ENCODE measurements at regions not wholly inside any gene's neighbourhood (a gene's known extent, or its start where the extent isn't known, plus 50 kb on each side); places are given as distances from the start of the nearest gene placed in this dataset.

- DNase-seq (ENCODE audit: extremely low read depth, low read depth) = no peak
- no peak for TF ChIP-seq CTCF (IDR thresholded peaks at IDR 0.05; ENCODE audit: low read depth, low read length, missing control alignments)
- H3K4me3 ChIP-seq (replicated peaks; ENCODE audit: low read depth, low read length) = peak overlapping the region; percentile 77
Measured at GRCh38 chr6:26197636-26197932, 110.4 kb downstream of the HFE start.

- TF ChIP-seq CTCF (IDR thresholded peaks at IDR 0.05; ENCODE audit: low read depth, low read length, missing control alignments) = no peak
- no peak for DNase-seq (ENCODE audit: extremely low read depth, low read depth)
- H3K4me3 ChIP-seq (replicated peaks; ENCODE audit: low read depth, low read length) = peak overlapping the region; percentile 77
Measured at GRCh38 chr6:26197933-26198721, 110.9 kb downstream of the HFE start.

GRCh38 chr6:26198722-26199056, 111.5 kb downstream of the HFE start:
- H3K4me3 ChIP-seq (replicated peaks; ENCODE audit: low read depth, low read length) = peak overlapping the region; percentile 77
- no peak for TF ChIP-seq CTCF (IDR thresholded peaks at IDR 0.05; ENCODE audit: low read depth, low read length, missing control alignments)
- DNase-seq (ENCODE audit: extremely low read depth, low read depth) = no peak

- peak overlapping the region; percentile 77 for H3K4me3 ChIP-seq (replicated peaks; ENCODE audit: low read depth, low read length)
- peak; percentile 97 for DNase-seq (ENCODE audit: extremely low read depth, low read depth)
- no peak for TF ChIP-seq CTCF (IDR thresholded peaks at IDR 0.05; ENCODE audit: low read depth, low read length, missing control alignments)
Measured at GRCh38 chr6:26199057-26199772, 112.0 kb downstream of the HFE start.

GRCh38 chr6:26199773-26200764, 112.8 kb downstream of the HFE start:
- no peak for DNase-seq (ENCODE audit: extremely low read depth, low read depth)
- no peak for TF ChIP-seq CTCF (IDR thresholded peaks at IDR 0.05; ENCODE audit: low read depth, low read length, missing control alignments)
- H3K4me3 ChIP-seq (replicated peaks; ENCODE audit: low read depth, low read length) = peak overlapping the region; percentile 77

GRCh38 chr6:26200918-26201721, 113.9 kb downstream of the HFE start:
- no peak overlapping the region for H3K4me3 ChIP-seq (replicated peaks; ENCODE audit: low read depth, low read length)
- no peak for TF ChIP-seq CTCF (IDR thresholded peaks at IDR 0.05; ENCODE audit: low read depth, low read length, missing control alignments)
- DNase-seq (ENCODE audit: extremely low read depth, low read depth) = no peak
